KMS-11 (cell line): ENCODE measurements at regions not wholly inside any gene's neighbourhood (a gene's known extent, or its start where the extent isn't known, plus 50 kb on each side); places are given as distances from the start of the nearest gene placed in this dataset.

ENCODE experiments used
- H2AFZ ChIP-seq: fragments of 200-600 bp; sonication (generic); 2 replicates; pipeline ENCODE4 v1.6.1; 2016; ENCODE audit warnings: antibody characterized with exemption, mixed run types, low read depth
- H3K27ac ChIP-seq: fragments of 200-600 bp; sonication (generic); 2 replicates; pipeline ENCODE4 v1.6.1; 2016; ENCODE audit warnings: mild to moderate bottlenecking, mixed run types
- H3K27me3 ChIP-seq: fragments of 200-600 bp; sonication (generic); 2 replicates; pipeline ENCODE4 v1.6.1; 2017; ENCODE audit warnings: mild to moderate bottlenecking, low read depth, mixed run types, moderate library complexity; ENCODE audit not compliant: insufficient read depth
- H3K36me3 ChIP-seq: fragments of 200-600 bp; sonication (generic); 2 replicates; pipeline ENCODE4 v1.6.1; 2017; ENCODE audit warnings: mild to moderate bottlenecking, mixed run types; ENCODE audit not compliant: insufficient read depth
- H3K4me1 ChIP-seq: fragments of 200-600 bp; sonication (generic); 2 replicates; pipeline ENCODE4 v1.6.1; 2016; ENCODE audit warnings: mild to moderate bottlenecking, low read depth, mixed run types; ENCODE audit not compliant: poor library complexity, severe bottlenecking
- H3K4me2 ChIP-seq: fragments of 200-600 bp; sonication (generic); 2 replicates; pipeline ENCODE4 v1.7.0; 2016; ENCODE audit warnings: mild to moderate bottlenecking, mixed run types
- H3K4me3 ChIP-seq: fragments of 200-600 bp; sonication (generic); IDR thresholded peaks from 2 replicates; pipeline ENCODE4 v1.6.1; 2017; ENCODE audit warnings: low read depth, low read length, mixed read lengths; ENCODE audit not compliant: insufficient read depth
- H3K79me2 ChIP-seq: fragments of 200-600 bp; sonication (generic); 2 replicates; pipeline ENCODE4 v1.6.1; 2016; ENCODE audit warnings: low read depth, mixed run types; ENCODE audit not compliant: insufficient read depth
- H3K9ac ChIP-seq: fragments of 200-600 bp; sonication (generic); 2 replicates; pipeline ENCODE4 v1.6.1; 2016; ENCODE audit warnings: mild to moderate bottlenecking, mixed run types
- H4K20me1 ChIP-seq: fragments of 200-600 bp; sonication (generic); 2 replicates; pipeline ENCODE4 v1.6.1; 2016; ENCODE audit warnings: mild to moderate bottlenecking, mixed run types; ENCODE audit not compliant: insufficient read depth
- TF ChIP-seq, protein P1 (sequence below): fragments of 200-600 bp; sonication (generic); conservative IDR thresholded peaks from 2 replicates; pipeline ENCODE4 v1.6.1; 2017; ENCODE audit warnings: low read depth, mild to moderate bottlenecking, antibody characterized with exemption, low read length, moderate library complexity, mixed read lengths

DNA sequence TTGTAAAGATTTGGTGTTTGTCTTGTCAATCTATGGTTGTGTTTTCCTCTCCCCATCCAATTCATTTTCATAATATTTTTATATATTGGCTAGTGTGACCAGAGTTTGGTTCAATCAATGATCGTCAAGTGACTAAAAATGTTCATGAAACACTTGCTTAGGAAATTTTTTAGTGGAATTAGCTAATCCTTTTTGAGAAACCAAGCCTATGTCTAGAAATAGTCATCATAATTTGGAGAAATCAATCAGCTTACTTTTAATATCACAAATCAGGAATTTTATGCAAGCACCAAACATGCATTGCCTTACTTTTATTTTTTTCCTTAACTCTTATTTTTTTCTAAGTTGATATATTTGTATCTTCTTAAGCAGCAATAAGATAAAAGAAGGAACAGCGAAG is 403.1 kb upstream of the TBL1XR1 start:
- H3K9ac ChIP-seq = no peak overlapping the region
- peaks cover 24% of the 10 kb centered on the region for H3K4me1 ChIP-seq
- no peak overlapping the region for H3K4me3 ChIP-seq
- no peaks in the 10 kb centered on the region for H3K27me3 ChIP-seq
- no peaks in the 10 kb centered on the region for H3K36me3 ChIP-seq
- no peak overlapping the region for H3K27ac ChIP-seq
- no peak overlapping the region for H3K4me2 ChIP-seq
- no peaks in the 10 kb centered on the region for H3K79me2 ChIP-seq
- no peak overlapping the region for H2AFZ ChIP-seq
- TF ChIP-seq, protein P1, sequence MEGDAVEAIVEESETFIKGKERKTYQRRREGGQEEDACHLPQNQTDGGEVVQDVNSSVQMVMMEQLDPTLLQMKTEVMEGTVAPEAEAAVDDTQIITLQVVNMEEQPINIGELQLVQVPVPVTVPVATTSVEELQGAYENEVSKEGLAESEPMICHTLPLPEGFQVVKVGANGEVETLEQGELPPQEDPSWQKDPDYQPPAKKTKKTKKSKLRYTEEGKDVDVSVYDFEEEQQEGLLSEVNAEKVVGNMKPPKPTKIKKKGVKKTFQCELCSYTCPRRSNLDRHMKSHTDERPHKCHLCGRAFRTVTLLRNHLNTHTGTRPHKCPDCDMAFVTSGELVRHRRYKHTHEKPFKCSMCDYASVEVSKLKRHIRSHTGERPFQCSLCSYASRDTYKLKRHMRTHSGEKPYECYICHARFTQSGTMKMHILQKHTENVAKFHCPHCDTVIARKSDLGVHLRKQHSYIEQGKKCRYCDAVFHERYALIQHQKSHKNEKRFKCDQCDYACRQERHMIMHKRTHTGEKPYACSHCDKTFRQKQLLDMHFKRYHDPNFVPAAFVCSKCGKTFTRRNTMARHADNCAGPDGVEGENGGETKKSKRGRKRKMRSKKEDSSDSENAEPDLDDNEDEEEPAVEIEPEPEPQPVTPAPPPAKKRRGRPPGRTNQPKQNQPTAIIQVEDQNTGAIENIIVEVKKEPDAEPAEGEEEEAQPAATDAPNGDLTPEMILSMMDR = no peak
- H4K20me1 ChIP-seq = no peaks in the 10 kb centered on the region

DNA sequence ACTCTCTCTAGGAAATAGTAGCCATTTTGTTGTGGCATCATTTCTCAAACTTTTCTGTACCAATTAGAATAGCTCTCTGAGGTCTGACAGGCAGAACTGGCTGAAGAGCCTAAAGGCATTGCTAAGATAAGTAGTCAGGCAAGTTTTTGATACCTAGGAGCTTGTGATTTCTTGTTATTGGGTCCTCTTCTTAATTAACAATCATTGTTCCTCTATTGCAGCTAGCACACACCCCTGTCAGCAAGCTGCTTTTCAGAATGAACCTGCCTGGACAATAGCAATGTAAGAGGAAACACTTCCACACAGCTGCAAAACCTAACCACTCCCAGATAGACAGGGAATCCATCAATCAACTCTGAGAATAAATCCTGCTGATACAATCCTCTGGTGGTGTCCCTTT is 403.9 kb upstream of the TBL1XR1 start:
- no peak overlapping the region for H2AFZ ChIP-seq
- H3K4me3 ChIP-seq = no peak overlapping the region
- no peak overlapping the region for H3K27ac ChIP-seq
- no peaks in the 10 kb centered on the region for H3K79me2 ChIP-seq
- peaks cover 24% of the 10 kb centered on the region for H3K4me1 ChIP-seq
- TF ChIP-seq, protein P1 = no peak
- no peaks in the 10 kb centered on the region for H3K27me3 ChIP-seq
- no peaks in the 10 kb centered on the region for H4K20me1 ChIP-seq
- H3K36me3 ChIP-seq = no peaks in the 10 kb centered on the region
- H3K9ac ChIP-seq = no peak overlapping the region
- no peak overlapping the region for H3K4me2 ChIP-seq

DNA sequence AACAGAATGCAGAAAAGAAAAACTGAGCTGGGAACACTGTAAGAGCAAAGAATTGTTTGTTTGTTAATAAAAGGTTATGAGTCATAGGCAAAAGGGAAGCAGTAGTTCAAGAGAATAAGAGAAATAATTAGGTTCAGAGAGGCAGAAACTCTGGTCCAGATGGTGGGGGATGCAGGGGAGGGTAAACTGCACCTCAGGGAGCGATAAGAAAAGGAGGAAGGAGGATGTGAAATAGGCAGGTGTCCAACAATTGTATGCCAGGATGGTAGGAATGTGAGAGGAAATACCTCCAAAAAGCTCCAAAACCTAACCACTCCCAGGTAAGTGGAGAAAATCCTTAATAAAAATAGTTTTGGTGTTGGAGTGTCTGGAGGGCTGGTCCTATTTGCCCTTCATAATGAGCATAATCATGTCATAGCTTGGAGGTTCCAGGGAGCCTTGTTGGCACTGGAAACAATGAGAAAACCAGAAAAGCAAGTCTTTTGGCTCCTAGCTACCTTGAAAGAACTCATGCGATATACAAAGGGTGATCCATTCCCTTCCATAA is 405.4 kb upstream of the TBL1XR1 start:
- Histone ChIP-seq H3K9ac (no peak overlapping the region), H3K4me1 (peaks cover 20% of the 10 kb centered on the region)

DNA sequence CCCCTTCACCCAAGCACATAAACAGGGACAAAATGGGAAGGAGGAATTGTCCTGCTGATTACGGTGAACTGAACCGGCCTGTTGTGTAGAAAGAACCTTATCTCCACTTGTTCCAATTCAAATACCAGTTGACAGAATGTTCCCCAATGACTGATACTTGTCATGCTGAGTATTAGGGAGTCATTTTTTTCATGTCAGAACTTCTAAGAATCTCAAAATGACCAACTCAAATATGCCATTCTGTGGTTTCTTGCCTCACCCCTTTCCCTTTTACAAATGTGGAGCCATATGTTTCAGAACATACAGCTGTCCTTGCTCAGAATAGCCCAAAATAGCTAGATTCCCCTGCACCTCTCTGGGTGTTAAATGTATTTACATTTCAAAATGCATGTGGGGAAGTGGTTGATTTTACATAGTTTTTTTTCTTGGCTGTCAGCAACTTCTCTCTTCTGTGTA is 405.9 kb upstream of the TBL1XR1 start:
- Histone ChIP-seq H3K27ac (no peak overlapping the region), H3K36me3 (no peaks in the 10 kb centered on the region), H3K4me3 (no peak overlapping the region), H2AFZ (no peak overlapping the region), H3K4me2 (peak overlapping the region; percentile 18), H3K9ac (no peak overlapping the region), H4K20me1 (no peaks in the 10 kb centered on the region), H3K27me3 (no peaks in the 10 kb centered on the region), H3K4me1 (peaks cover 15% of the 10 kb centered on the region), H3K79me2 (no peaks in the 10 kb centered on the region)
- TF ChIP-seq, protein P1 = no peak

More for the DNA sequence above, 405.4 kb upstream of the TBL1XR1 start:
- no peak overlapping the region for H3K27ac ChIP-seq
- H2AFZ ChIP-seq = no peak overlapping the region
- H4K20me1 ChIP-seq = no peaks in the 10 kb centered on the region
- no peaks in the 10 kb centered on the region for H3K79me2 ChIP-seq
- H3K36me3 ChIP-seq = no peaks in the 10 kb centered on the region
- H3K4me2 ChIP-seq = peak overlapping the region; percentile 18; the same call in 1 of the 2 replicates
- no peak overlapping the region for H3K4me3 ChIP-seq
- TF ChIP-seq, protein P1 = no peak
- H3K27me3 ChIP-seq = no peaks in the 10 kb centered on the region
